Activated naive CD4-positive, alpha-beta T cell treated with anti-CD3 and anti-CD28 coated beads, Interleukin-2, amount 50 U/mL, for 24 hours (primary cell): ENCODE measurements at regions not wholly inside any gene's neighbourhood (a gene's known extent, or its start where the extent isn't known, plus 50 kb on each side); places are given as distances from the start of the nearest gene placed in this dataset.
"Not testable (repeated sequence)": the region's sequence is repeated elsewhere in the genome, so short reads cannot be mapped to it uniquely, and the experiment has no call there.

Experiments used
- H3K27ac Mint-ChIP-seq: one replicate; pipeline ENCODE4 v1.8.0; 2021; ENCODE audit warnings: mild to moderate bottlenecking, mixed read lengths
- H3K27me3 Mint-ChIP-seq: one replicate; pipeline ENCODE4 v1.8.0; 2021; ENCODE audit warnings: mixed read lengths
- H3K36me3 Mint-ChIP-seq: one replicate; pipeline ENCODE4 v1.8.0; 2021; ENCODE audit warnings: mixed read lengths
- H3K4me1 Mint-ChIP-seq: one replicate; pipeline ENCODE4 v1.8.0; 2021; ENCODE audit warnings: mixed read lengths
- H3K4me3 Mint-ChIP-seq: one replicate; pipeline ENCODE4 v1.8.0; 2021; ENCODE audit warnings: mild to moderate bottlenecking, mixed read lengths
- H3K9me3 Mint-ChIP-seq: one replicate; pipeline ENCODE4 v1.8.0; 2021; ENCODE audit warnings: mixed read lengths

GRCh38 chr14:43858981-43859380 lies 648.1 kb downstream of the FSCB start:
- H3K9me3 Mint-ChIP-seq, result peaks cover 3% of the 10 kb centered on the region

DNA sequence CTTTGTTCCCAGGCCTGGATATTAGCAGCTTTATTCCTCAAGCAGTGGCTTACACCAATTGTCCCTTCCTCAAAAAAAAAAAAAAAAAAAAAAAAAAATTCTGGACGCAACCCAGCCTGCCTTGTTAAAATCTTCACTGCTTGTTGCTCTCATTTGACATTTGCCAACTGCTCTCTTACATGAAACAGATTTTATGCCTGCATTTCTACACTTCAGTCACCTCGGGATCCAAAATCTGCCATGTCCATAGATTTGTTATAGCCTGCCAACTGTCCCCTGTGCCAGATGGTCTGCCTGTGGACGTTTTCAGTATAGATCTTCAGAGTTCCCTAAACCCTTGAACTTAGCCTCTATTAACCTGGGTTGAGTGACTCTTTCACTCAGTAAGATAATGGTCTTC lies 651.5 kb downstream of the FSCB start:
- Mint-ChIP-seq H3K4me1 (no peaks in the 10 kb centered on the region), H3K4me3 (no peak overlapping the region), H3K9me3 (peaks cover 3% of the 10 kb centered on the region), H3K27ac (no peak overlapping the region), H3K27me3 (no peaks in the 10 kb centered on the region), H3K36me3 (no peaks in the 10 kb centered on the region)

More at GRCh38 chr14:43858981-43859380, 648.1 kb downstream of the FSCB start:
- H3K36me3 Mint-ChIP-seq, result no peaks in the 10 kb centered on the region
- H3K27me3 Mint-ChIP-seq, result no peaks in the 10 kb centered on the region
- H3K4me1 Mint-ChIP-seq, result no peaks in the 10 kb centered on the region
- no peak overlapping the region for H3K27ac Mint-ChIP-seq
- no peak overlapping the region for H3K4me3 Mint-ChIP-seq

DNA sequence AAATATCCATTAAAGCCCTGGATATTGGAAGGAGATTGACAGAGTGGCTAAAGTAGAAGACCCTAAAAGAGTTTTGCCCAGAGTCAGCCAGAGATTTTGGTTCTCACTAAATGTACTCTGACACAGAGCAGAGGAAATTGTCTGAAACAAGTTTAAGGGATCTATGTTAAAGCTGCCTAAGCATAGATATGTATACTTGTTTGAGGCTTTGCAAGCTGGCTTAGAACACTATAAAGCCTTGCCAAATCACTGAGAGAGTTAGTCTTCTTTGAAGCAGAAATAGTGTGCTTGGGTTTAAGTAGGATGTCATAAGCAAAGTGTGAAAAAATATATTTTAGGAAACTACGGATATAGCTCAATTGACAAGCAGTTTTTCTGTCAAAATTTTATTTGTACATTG lies 653.5 kb downstream of the FSCB start:
- Mint-ChIP-seq H3K27ac (no peak overlapping the region), H3K9me3 (peaks cover 3% of the 10 kb centered on the region), H3K4me1 (no peaks in the 10 kb centered on the region), H3K4me3 (no peak overlapping the region), H3K36me3 (no peaks in the 10 kb centered on the region), H3K27me3 (no peaks in the 10 kb centered on the region)

- Mint-ChIP-seq H3K36me3 (no peaks in the 10 kb centered on the region), H3K27ac (no peak overlapping the region), H3K4me1 (no peaks in the 10 kb centered on the region), H3K9me3 (peaks cover 17% of the 10 kb centered on the region), H3K4me3 (no peak overlapping the region), H3K27me3 (no peaks in the 10 kb centered on the region)
Measured at GRCh38 chr14:43803076-43803689, 703.9 kb downstream of the FSCB start.

- no peak overlapping the region for H3K4me3 Mint-ChIP-seq
- H3K27me3 Mint-ChIP-seq, result no peaks in the 10 kb centered on the region
- no peaks in the 10 kb centered on the region for H3K4me1 Mint-ChIP-seq
- no peak overlapping the region for H3K27ac Mint-ChIP-seq
- H3K9me3 Mint-ChIP-seq, result peaks cover 5% of the 10 kb centered on the region
- H3K36me3 Mint-ChIP-seq, result no peaks in the 10 kb centered on the region
Measured at GRCh38 chr14:43795600-43796228, 711.4 kb downstream of the FSCB start.

DNA sequence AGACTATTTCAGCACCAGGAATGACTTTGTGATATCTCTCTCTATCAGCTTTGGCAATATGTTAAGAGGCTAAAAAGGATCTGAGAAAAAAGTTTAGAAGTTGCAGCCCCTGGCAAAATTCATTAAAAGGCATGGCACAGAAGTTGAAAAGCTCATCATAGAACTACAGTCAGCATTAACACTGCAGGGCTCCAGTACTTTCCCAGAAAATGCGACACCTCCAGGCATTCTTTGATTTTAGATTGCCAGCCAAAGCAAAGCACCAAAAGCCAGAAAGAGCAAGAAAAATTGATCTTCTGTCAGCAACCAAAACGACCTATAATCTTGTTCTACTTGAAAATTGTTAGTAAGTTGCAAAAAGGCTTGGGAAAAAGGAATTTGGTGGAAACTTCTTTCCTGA lies 713.5 kb downstream of the FSCB start:
- H3K4me1 Mint-ChIP-seq, result no peaks in the 10 kb centered on the region
- H3K27me3 Mint-ChIP-seq, result no peaks in the 10 kb centered on the region
- no peak overlapping the region for H3K4me3 Mint-ChIP-seq
- peaks cover 5% of the 10 kb centered on the region for H3K9me3 Mint-ChIP-seq
- no peaks in the 10 kb centered on the region for H3K36me3 Mint-ChIP-seq
- no peak overlapping the region for H3K27ac Mint-ChIP-seq

GRCh38 chr14:43792980-43793379 lies 714.1 kb downstream of the FSCB start:
- Mint-ChIP-seq H3K27ac (no peak overlapping the region), H3K9me3 (peaks cover 5% of the 10 kb centered on the region), H3K4me1 (no peaks in the 10 kb centered on the region), H3K4me3 (no peak overlapping the region), H3K36me3 (no peaks in the 10 kb centered on the region), H3K27me3 (no peaks in the 10 kb centered on the region)

DNA sequence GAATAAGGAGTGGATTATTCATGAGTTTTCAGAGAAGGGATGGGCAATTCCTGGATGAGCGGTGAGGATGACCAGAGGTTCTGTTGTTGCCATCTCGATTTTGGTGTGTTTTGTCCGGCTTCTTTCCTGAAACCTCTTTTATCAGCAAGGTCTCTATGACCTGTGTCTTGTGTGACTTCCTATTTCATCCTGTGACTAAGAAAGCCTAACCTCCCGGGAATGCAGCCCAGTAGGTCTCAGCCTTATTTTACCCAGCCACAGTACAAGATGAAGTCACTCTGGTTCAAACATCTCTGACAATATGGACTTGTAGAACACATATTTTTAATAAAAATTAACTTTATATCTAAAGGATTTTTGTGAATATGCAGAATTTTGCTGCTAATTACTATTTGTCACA lies 716.4 kb downstream of the FSCB start:
- no peaks in the 10 kb centered on the region for H3K27me3 Mint-ChIP-seq
- H3K4me3 Mint-ChIP-seq, result no peak overlapping the region
- no peak overlapping the region for H3K27ac Mint-ChIP-seq
- H3K36me3 Mint-ChIP-seq, result no peaks in the 10 kb centered on the region
- no peaks in the 10 kb centered on the region for H3K9me3 Mint-ChIP-seq
- no peaks in the 10 kb centered on the region for H3K4me1 Mint-ChIP-seq

DNA sequence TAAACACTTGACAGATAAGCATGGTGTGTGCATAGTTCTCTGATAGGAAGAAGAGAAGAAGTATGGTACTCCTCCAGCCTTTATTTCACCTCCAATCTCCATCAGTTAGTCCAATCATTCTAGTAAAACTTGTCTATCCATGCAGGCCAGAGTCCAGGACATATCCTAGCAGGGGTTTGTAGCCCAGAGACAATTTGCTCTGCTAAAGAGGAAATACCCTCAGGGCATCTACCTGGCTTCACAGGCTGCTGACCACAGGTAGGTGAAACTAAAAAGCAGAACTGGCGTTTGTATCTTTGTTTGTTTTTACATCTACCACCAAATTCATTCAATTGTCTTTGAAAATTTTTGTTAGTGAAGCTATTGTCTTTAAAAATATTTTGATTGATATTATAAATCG lies 717.6 kb downstream of the FSCB start:
- no peaks in the 10 kb centered on the region for H3K4me1 Mint-ChIP-seq
- H3K36me3 Mint-ChIP-seq, result no peaks in the 10 kb centered on the region
- H3K27me3 Mint-ChIP-seq, result no peaks in the 10 kb centered on the region
- no peak overlapping the region for H3K27ac Mint-ChIP-seq
- no peak overlapping the region for H3K4me3 Mint-ChIP-seq
- no peaks in the 10 kb centered on the region for H3K9me3 Mint-ChIP-seq

GRCh38 chr14:43786066-43786762 lies 720.9 kb downstream of the FSCB start:
- Mint-ChIP-seq H3K36me3 (no peaks in the 10 kb centered on the region), H3K27me3 (no peaks in the 10 kb centered on the region), H3K4me1 (no peaks in the 10 kb centered on the region), H3K4me3 (no peak overlapping the region), H3K27ac (no peak overlapping the region), H3K9me3 (no peaks in the 10 kb centered on the region)

- peaks cover 12% of the 10 kb centered on the region for H3K9me3 Mint-ChIP-seq
- H3K27ac Mint-ChIP-seq, H3K27me3 Mint-ChIP-seq, H3K4me3 Mint-ChIP-seq, H3K4me1 Mint-ChIP-seq, H3K36me3 Mint-ChIP-seq: not testable (repeated sequence)
Measured at GRCh38 chr14:43784432-43784831, 722.7 kb downstream of the FSCB start.

- H3K4me1 Mint-ChIP-seq, result no peaks in the 10 kb centered on the region
- peaks cover 20% of the 10 kb centered on the region for H3K9me3 Mint-ChIP-seq
- H3K27me3 Mint-ChIP-seq, result no peaks in the 10 kb centered on the region
- no peaks in the 10 kb centered on the region for H3K36me3 Mint-ChIP-seq
- H3K27ac Mint-ChIP-seq, result no peak overlapping the region
- no peak overlapping the region for H3K4me3 Mint-ChIP-seq
Measured at GRCh38 chr14:43778937-43779639, 728.0 kb downstream of the FSCB start.

DNA sequence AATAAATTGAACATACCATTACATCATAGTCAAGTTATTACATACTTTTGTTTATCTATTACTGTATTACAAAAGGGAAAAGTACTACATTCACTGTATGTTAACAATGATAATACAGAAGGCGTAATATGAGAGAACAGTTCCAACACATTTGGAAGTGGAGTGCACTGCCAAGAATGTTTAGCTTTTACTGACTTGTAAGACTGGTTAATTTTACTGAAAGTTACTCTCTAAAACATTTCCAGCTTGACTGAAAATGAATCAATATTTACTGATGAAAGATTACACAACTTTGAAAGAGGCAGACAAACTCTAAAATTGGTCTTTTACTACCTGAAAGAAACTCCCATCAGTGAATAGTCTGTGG lies 728.5 kb downstream of the FSCB start:
- Mint-ChIP-seq H3K9me3 (peaks cover 20% of the 10 kb centered on the region), H3K27ac (no peak overlapping the region), H3K27me3 (no peaks in the 10 kb centered on the region), H3K36me3 (no peaks in the 10 kb centered on the region), H3K4me3 (no peak overlapping the region), H3K4me1 (no peaks in the 10 kb centered on the region)

DNA sequence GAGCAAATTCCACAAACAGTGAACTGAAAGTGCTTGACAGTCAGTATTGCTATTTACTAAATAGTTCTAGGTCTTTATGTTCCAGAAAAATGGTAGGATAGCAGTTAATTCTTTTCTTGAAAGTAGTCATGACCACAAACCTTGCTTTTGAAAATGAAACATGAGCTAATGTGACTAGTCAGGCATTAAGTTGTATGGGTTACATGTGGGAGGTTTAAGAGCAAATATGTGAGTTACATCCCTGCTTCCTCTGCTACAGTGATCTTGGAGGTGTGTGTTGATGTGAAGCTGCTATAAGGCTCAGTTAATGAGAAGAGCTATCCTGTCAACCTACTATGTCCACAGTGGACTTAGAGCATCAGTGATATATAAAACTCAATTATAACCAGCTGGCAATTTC lies 741.6 kb downstream of the FSCB start:
- H3K36me3 Mint-ChIP-seq, result no peaks in the 10 kb centered on the region
- H3K4me3 Mint-ChIP-seq, result no peak overlapping the region
- no peaks in the 10 kb centered on the region for H3K9me3 Mint-ChIP-seq
- H3K27ac Mint-ChIP-seq, result no peak overlapping the region
- H3K27me3 Mint-ChIP-seq, result no peaks in the 10 kb centered on the region
- H3K4me1 Mint-ChIP-seq, result no peaks in the 10 kb centered on the region

GRCh38 chr14:43764433-43764832 lies 742.6 kb downstream of the FSCB start:
- no peaks in the 10 kb centered on the region for H3K4me1 Mint-ChIP-seq
- no peak overlapping the region for H3K27ac Mint-ChIP-seq
- no peaks in the 10 kb centered on the region for H3K36me3 Mint-ChIP-seq
- H3K27me3 Mint-ChIP-seq, result no peaks in the 10 kb centered on the region
- H3K9me3 Mint-ChIP-seq, result peaks cover 8% of the 10 kb centered on the region
- H3K4me3 Mint-ChIP-seq, result no peak overlapping the region

- no peak overlapping the region for H3K4me3 Mint-ChIP-seq
- no peaks in the 10 kb centered on the region for H3K4me1 Mint-ChIP-seq
- no peaks in the 10 kb centered on the region for H3K36me3 Mint-ChIP-seq
- no peaks in the 10 kb centered on the region for H3K27me3 Mint-ChIP-seq
- H3K9me3 Mint-ChIP-seq, result peaks cover 8% of the 10 kb centered on the region
- no peak overlapping the region for H3K27ac Mint-ChIP-seq
Measured at GRCh38 chr14:43755707-43756106, 751.4 kb downstream of the FSCB start.
